ENCODE measurements at regions not wholly inside any gene's neighbourhood (a gene's known extent, or its start where the extent isn't known, plus 50 kb on each side); places are given as distances from the start of the nearest gene placed in this dataset.

GRCh38 chr12:75822416-75822815 lies 209.2 kb downstream of the PHLDA1 start:
- intact Hi-C loops (cut with micrococcal nuclease), result no loop called here
- DNase-seq, result no peak
- Mint-ChIP-seq H3K9me3 (no peaks in the 10 kb centered on the region), H3K27me3 (peaks cover 20% of the 10 kb centered on the region), H3K36me3 (ENCODE audit: low read depth) (no peaks in the 10 kb centered on the region), H3K4me1 (no peaks in the 10 kb centered on the region), H3K27ac (no peak overlapping the region), H3K4me3 (no peak overlapping the region)
- CTCF ChIA-PET, result no interaction called here
- POLR2A ChIA-PET, result no interaction called here
- no peak for TF ChIP-seq CTCF (IDR thresholded peaks at IDR 0.05)
- ATAC-seq (ENCODE audit: low read depth), result no peak

- Mint-ChIP-seq H3K9me3 (no peaks in the 10 kb centered on the region), H3K27ac (no peak overlapping the region), H3K27me3 (peaks cover 17% of the 10 kb centered on the region), H3K4me3 (no peak overlapping the region), H3K36me3 (ENCODE audit: low read depth) (no peaks in the 10 kb centered on the region), H3K4me1 (no peaks in the 10 kb centered on the region)
- DNase-seq, result no peak
- POLR2A ChIA-PET, result no interaction called here
- CTCF ChIA-PET, result no interaction called here
- TF ChIP-seq CTCF (IDR thresholded peaks at IDR 0.05), result no peak
- intact Hi-C loops (cut with micrococcal nuclease), result no loop called here
- ATAC-seq (ENCODE audit: low read depth), result no peak
Measured at GRCh38 chr12:75820848-75821578, 210.6 kb downstream of the PHLDA1 start.

- intact Hi-C loops (cut with micrococcal nuclease), result no loop called here
- H3K27ac Mint-ChIP-seq, result no peak overlapping the region
- DNase-seq (no peak), ATAC-seq (ENCODE audit: low read depth) (no peak)
- ChIA-PET POLR2A (no interaction called here), CTCF (no interaction called here)
- H3K4me1 Mint-ChIP-seq, result peaks cover 7% of the 10 kb centered on the region
- no peaks in the 10 kb centered on the region for H3K36me3 Mint-ChIP-seq (ENCODE audit: low read depth)
- no peak overlapping the region for H3K4me3 Mint-ChIP-seq
- H3K9me3 Mint-ChIP-seq, result no peaks in the 10 kb centered on the region
- H3K27me3 Mint-ChIP-seq, result peaks cover 17% of the 10 kb centered on the region
- TF ChIP-seq CTCF (IDR thresholded peaks at IDR 0.05), result no peak
Measured at GRCh38 chr12:75820071-75820470, 211.5 kb downstream of the PHLDA1 start.

GRCh38 chr12:75819512-75819911 lies 212.1 kb downstream of the PHLDA1 start:
- H3K9me3 Mint-ChIP-seq, result no peaks in the 10 kb centered on the region
- H3K36me3 Mint-ChIP-seq (ENCODE audit: low read depth), result no peaks in the 10 kb centered on the region
- no peak overlapping the region for H3K4me3 Mint-ChIP-seq
- POLR2A ChIA-PET, result no interaction called here
- no peak for DNase-seq
- H3K4me1 Mint-ChIP-seq, result peaks cover 12% of the 10 kb centered on the region
- no peak for TF ChIP-seq CTCF (IDR thresholded peaks at IDR 0.05)
- no peak overlapping the region for H3K27ac Mint-ChIP-seq
- ATAC-seq (ENCODE audit: low read depth), result no peak
- peaks cover 17% of the 10 kb centered on the region for H3K27me3 Mint-ChIP-seq
- CTCF ChIA-PET, result no interaction called here
- intact Hi-C loops (cut with micrococcal nuclease), result loop anchor here (5.0 kb wide), 1 partner anchor 177 kb away; no protein-coding TSS in a partner anchor

GRCh38 chr12:75818863-75819262 lies 212.7 kb downstream of the PHLDA1 start:
- TF ChIP-seq CTCF (IDR thresholded peaks at IDR 0.05), result no peak
- Mint-ChIP-seq H3K4me1 (peaks cover 12% of the 10 kb centered on the region), H3K4me3 (no peak overlapping the region), H3K36me3 (ENCODE audit: low read depth) (no peaks in the 10 kb centered on the region), H3K27me3 (peaks cover 13% of the 10 kb centered on the region), H3K9me3 (no peaks in the 10 kb centered on the region), H3K27ac (no peak overlapping the region)
- no peak for ATAC-seq (ENCODE audit: low read depth)
- ChIA-PET POLR2A (no interaction called here), CTCF (no interaction called here)
- DNase-seq, result no peak
- intact Hi-C loops (cut with micrococcal nuclease), result loop anchor here (5.0 kb wide), 1 partner anchor 177 kb away; no protein-coding TSS in a partner anchor
